Liver (tissue), 3 donors: ENCODE measurements at regions not wholly inside any gene's neighbourhood (a gene's known extent, or its start where the extent isn't known, plus 50 kb on each side); places are given as distances from the start of the nearest gene placed in this dataset.

Experiments used
- EGR1 ChIP-seq, 2 donors: IDR thresholded peaks; 2 replicates each; pipeline ENCODE4 v1.6.1; 2016 to 2018; ENCODE audit warnings: antibody characterized with exemption in 2 of 2, low read depth in 2 of 2
- FOXA1 ChIP-seq: IDR thresholded peaks from 2 replicates; pipeline ENCODE4 v1.6.1; 2016; ENCODE audit warnings: antibody characterized with exemption
- GABPA ChIP-seq, 2 donors: IDR thresholded peaks in 1 of 2; conservative IDR thresholded peaks in 1 of 2; 2 replicates each; pipeline ENCODE4 v1.6.1; 2016; ENCODE audit warnings: antibody characterized with exemption in 2 of 2, mild to moderate bottlenecking in 1 of 2, moderate library complexity in 1 of 2
- JUND ChIP-seq, 2 donors: IDR thresholded peaks; 2 replicates each; pipeline ENCODE4 v1.6.1; 2016; ENCODE audit warnings: antibody characterized with exemption in 2 of 2
- REST ChIP-seq: IDR thresholded peaks from 2 replicates; pipeline ENCODE4 v1.6.1; 2016; ENCODE audit warnings: antibody characterized with exemption, mild to moderate bottlenecking
- RXRA ChIP-seq, 2 donors: IDR thresholded peaks; 2 replicates each; pipeline ENCODE4 v1.6.1; 2017 to 2018; ENCODE audit warnings: antibody characterized with exemption in 2 of 2, mild to moderate bottlenecking in 1 of 2
- SP1 ChIP-seq: IDR thresholded peaks from 2 replicates; pipeline ENCODE4 v1.6.1; 2018; ENCODE audit warnings: antibody characterized with exemption, mild to moderate bottlenecking
- TAF1 ChIP-seq: conservative IDR thresholded peaks from 2 replicates; pipeline ENCODE4 v1.6.1; 2016; ENCODE audit warnings: antibody characterized with exemption, mild to moderate bottlenecking
- YY1 ChIP-seq: IDR thresholded peaks from 2 replicates; pipeline ENCODE4 v1.6.1; 2016; ENCODE audit warnings: antibody characterized with exemption, mild to moderate bottlenecking
- TF ChIP-seq, protein P1 (sequence below): fragments of 150-350 bp; IDR thresholded peaks from 2 replicates; pipeline ENCODE4 v1.5.1; 2017; ENCODE audit warnings: improper control_type of control experiment, low read depth, low read length; ENCODE audit not compliant: missing input control
- TF ChIP-seq, protein P2 (sequence below): IDR thresholded peaks from 2 replicates; pipeline ENCODE4 v1.6.1; 2016; ENCODE audit warnings: antibody characterized with exemption
- donor health status: healthy.
- donor health status: healthy.

- TF ChIP-seq REST (no peak), JUND (IDR thresholded peaks at IDR 0.05) (no peak), SP1 (no peak), YY1 (no peak), EGR1 (IDR thresholded peaks at IDR 0.05; ENCODE audit: low read depth in 2 of 2) (no peak), GABPA (IDR thresholded peaks at IDR 0.05 in 1 of 2, conservative IDR thresholded peaks at IDR 0.05 in 1 of 2) (no peak), RXRA (IDR thresholded peaks at IDR 0.05) (no peak), FOXA1 (no peak), TAF1 (no peak)
- TF ChIP-seq, protein P1, sequence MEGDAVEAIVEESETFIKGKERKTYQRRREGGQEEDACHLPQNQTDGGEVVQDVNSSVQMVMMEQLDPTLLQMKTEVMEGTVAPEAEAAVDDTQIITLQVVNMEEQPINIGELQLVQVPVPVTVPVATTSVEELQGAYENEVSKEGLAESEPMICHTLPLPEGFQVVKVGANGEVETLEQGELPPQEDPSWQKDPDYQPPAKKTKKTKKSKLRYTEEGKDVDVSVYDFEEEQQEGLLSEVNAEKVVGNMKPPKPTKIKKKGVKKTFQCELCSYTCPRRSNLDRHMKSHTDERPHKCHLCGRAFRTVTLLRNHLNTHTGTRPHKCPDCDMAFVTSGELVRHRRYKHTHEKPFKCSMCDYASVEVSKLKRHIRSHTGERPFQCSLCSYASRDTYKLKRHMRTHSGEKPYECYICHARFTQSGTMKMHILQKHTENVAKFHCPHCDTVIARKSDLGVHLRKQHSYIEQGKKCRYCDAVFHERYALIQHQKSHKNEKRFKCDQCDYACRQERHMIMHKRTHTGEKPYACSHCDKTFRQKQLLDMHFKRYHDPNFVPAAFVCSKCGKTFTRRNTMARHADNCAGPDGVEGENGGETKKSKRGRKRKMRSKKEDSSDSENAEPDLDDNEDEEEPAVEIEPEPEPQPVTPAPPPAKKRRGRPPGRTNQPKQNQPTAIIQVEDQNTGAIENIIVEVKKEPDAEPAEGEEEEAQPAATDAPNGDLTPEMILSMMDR, result no peak
- TF ChIP-seq, protein P2, sequence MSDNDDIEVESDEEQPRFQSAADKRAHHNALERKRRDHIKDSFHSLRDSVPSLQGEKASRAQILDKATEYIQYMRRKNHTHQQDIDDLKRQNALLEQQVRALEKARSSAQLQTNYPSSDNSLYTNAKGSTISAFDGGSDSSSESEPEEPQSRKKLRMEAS, result no peak
Observed at GRCh38 chr5:111962906-111963305, 205.9 kb upstream of the NREP start.
